B cell (primary cell): ENCODE measurements at regions not wholly inside any gene's neighbourhood (a gene's known extent, or its start where the extent isn't known, plus 50 kb on each side); places are given as distances from the start of the nearest gene placed in this dataset.

Experiments used
- CTCF ChIP-seq: fragments of 200-600 bp; IDR thresholded peaks from one replicate; pipeline ENCODE4 v1.8.0; 2022; ENCODE audit warnings: antibody characterized with exemption, mild to moderate bottlenecking
- EZH2 ChIP-seq: IDR thresholded peaks from 2 replicates; pipeline ENCODE4 v1.6.1; 2012; ENCODE audit warnings: borderline replicate concordance, low read depth, mild to moderate bottlenecking, moderate library complexity, low read length; ENCODE audit not compliant: insufficient read depth, poor library complexity, severe bottlenecking

GRCh38 chr3:159257954-159258353 is 456.1 kb downstream of the MFSD1 start:
- TF ChIP-seq EZH2 (no peak), CTCF (no peak)
